Liver (tissue), 8 donors: ENCODE measurements at regions not wholly inside any gene's neighbourhood (a gene's known extent, or its start where the extent isn't known, plus 50 kb on each side); places are given as distances from the start of the nearest gene placed in this dataset.

Source experiments
- DNase-seq: peaks from one replicate; pipeline ENCODE4 v3.0.0-alpha.2; 2017; ENCODE audit warnings: low spot score
- H3K27ac ChIP-seq, 2 donors: one replicate each; pipeline ENCODE4 v1.7.0; 2013; ENCODE audit warnings: inconsistent platforms in 2 of 2, low read length in 2 of 2, control low read depth in 1 of 2, low read depth in 1 of 2, mild to moderate bottlenecking in 1 of 2
- H3K27me3 ChIP-seq, 4 donors: one replicate each; pipeline versions ENCODE4 v1.6.1 to v1.7.0; 2013; ENCODE audit warnings: low read length in 3 of 4, inconsistent platforms in 1 of 4, mild to moderate bottlenecking in 1 of 4, moderate library complexity in 1 of 4; ENCODE audit not compliant: control insufficient read depth in 4 of 4, insufficient read depth in 4 of 4
- H3K36me3 ChIP-seq, 4 donors: one replicate each; pipeline versions ENCODE4 v1.6.1 to v1.7.0; 2013; ENCODE audit warnings: low read length in 3 of 4, mild to moderate bottlenecking in 3 of 4, low read depth in 1 of 4, moderate library complexity in 1 of 4; ENCODE audit not compliant: control insufficient read depth in 4 of 4, insufficient read depth in 3 of 4
- H3K4me1 ChIP-seq, 4 donors: one replicate each; pipeline versions ENCODE4 v1.6.1 to v1.7.0; 2013; ENCODE audit warnings: low read length in 3 of 4, mild to moderate bottlenecking in 3 of 4, moderate library complexity in 1 of 4; ENCODE audit not compliant: control insufficient read depth in 4 of 4, insufficient read depth in 4 of 4
- H3K4me3 ChIP-seq, 3 donors: one replicate each; pipeline versions ENCODE4 v1.6.1 to v1.7.0; 2013; ENCODE audit warnings: low read length in 3 of 3, control low read depth in 1 of 3, low read depth in 1 of 3, mild to moderate bottlenecking in 1 of 3
- H3K9ac ChIP-seq, 2 donors: one replicate each; pipeline ENCODE4 v1.7.0; 2013; ENCODE audit warnings: low read length in 2 of 2, mild to moderate bottlenecking in 2 of 2, moderate library complexity in 2 of 2, control low read depth in 1 of 2, low read depth in 1 of 2
- H3K9me3 ChIP-seq, 4 donors: one replicate each; pipeline versions ENCODE4 v1.6.1 to v1.7.0; 2013; ENCODE audit warnings: low read length in 3 of 4; ENCODE audit not compliant: control insufficient read depth in 4 of 4
- ATF3 ChIP-seq: IDR thresholded peaks from 2 replicates; pipeline ENCODE4 v1.6.1; 2016; ENCODE audit warnings: antibody characterized with exemption
- CTCF ChIP-seq: fragments of 150-350 bp; IDR thresholded peaks from 2 replicates; pipeline ENCODE4 v1.5.1; 2017; ENCODE audit warnings: improper control_type of control experiment, low read depth, low read length; ENCODE audit not compliant: missing input control
- EGR1 ChIP-seq, 2 donors: IDR thresholded peaks; 2 replicates each; pipeline ENCODE4 v1.6.1; 2016 to 2018; ENCODE audit warnings: antibody characterized with exemption in 2 of 2, low read depth in 2 of 2
- FOXA1 ChIP-seq: IDR thresholded peaks from 2 replicates; pipeline ENCODE4 v1.6.1; 2016; ENCODE audit warnings: antibody characterized with exemption
- FOXA2 ChIP-seq: IDR thresholded peaks from 2 replicates; pipeline ENCODE4 v1.6.1; 2016; ENCODE audit warnings: antibody characterized with exemption
- GABPA ChIP-seq, 2 donors: IDR thresholded peaks in 1 of 2; conservative IDR thresholded peaks in 1 of 2; 2 replicates each; pipeline ENCODE4 v1.6.1; 2016; ENCODE audit warnings: antibody characterized with exemption in 2 of 2, mild to moderate bottlenecking in 1 of 2, moderate library complexity in 1 of 2
- HNF4A ChIP-seq, 2 donors: conservative IDR thresholded peaks; 2 replicates each; pipeline ENCODE4 v1.6.1; 2016; ENCODE audit warnings: antibody characterized with exemption in 2 of 2, mild to moderate bottlenecking in 2 of 2
- HNF4G ChIP-seq: IDR thresholded peaks from 2 replicates; pipeline ENCODE4 v1.6.1; 2016; ENCODE audit warnings: antibody characterized with exemption
- JUND ChIP-seq, 2 donors: IDR thresholded peaks; 2 replicates each; pipeline ENCODE4 v1.6.1; 2016; ENCODE audit warnings: antibody characterized with exemption in 2 of 2
- MAX ChIP-seq: IDR thresholded peaks from 2 replicates; pipeline ENCODE4 v1.6.1; 2016; ENCODE audit warnings: antibody characterized with exemption
- NR2F2 ChIP-seq: IDR thresholded peaks from 2 replicates; pipeline ENCODE4 v1.6.1; 2016; ENCODE audit warnings: antibody characterized with exemption
- RAD21 ChIP-seq, 2 donors: IDR thresholded peaks; 2 replicates each; pipeline ENCODE4 v1.6.1; 2016; ENCODE audit warnings: antibody characterized with exemption in 2 of 2, mild to moderate bottlenecking in 2 of 2
- REST ChIP-seq: IDR thresholded peaks from 2 replicates; pipeline ENCODE4 v1.6.1; 2016; ENCODE audit warnings: antibody characterized with exemption, mild to moderate bottlenecking
- RXRA ChIP-seq, 2 donors: IDR thresholded peaks; 2 replicates each; pipeline ENCODE4 v1.6.1; 2017 to 2018; ENCODE audit warnings: antibody characterized with exemption in 2 of 2, mild to moderate bottlenecking in 1 of 2
- SP1 ChIP-seq: IDR thresholded peaks from 2 replicates; pipeline ENCODE4 v1.6.1; 2018; ENCODE audit warnings: antibody characterized with exemption, mild to moderate bottlenecking
- TAF1 ChIP-seq: conservative IDR thresholded peaks from 2 replicates; pipeline ENCODE4 v1.6.1; 2016; ENCODE audit warnings: antibody characterized with exemption, mild to moderate bottlenecking
- YY1 ChIP-seq: IDR thresholded peaks from 2 replicates; pipeline ENCODE4 v1.6.1; 2016; ENCODE audit warnings: antibody characterized with exemption, mild to moderate bottlenecking
- ZBTB33 ChIP-seq: IDR thresholded peaks from 2 replicates; pipeline ENCODE4 v1.6.1; 2016; ENCODE audit warnings: antibody characterized with exemption
- WGBS: extraction: QIAGEN DNeasy Blood & Tissue Kit; methylation state at CpG from one replicate; pipeline ENCODE4 v1.1.7; 2013; 5-methylcytosine and 5-hydroxymethylcytosine counted together
- donor health status: healthy.
- donor health status: healthy.
- donor health status: healthy.
- donor health status: healthy.
- donor health status: healthy.

GRCh38 chr16:86245895-86246294 is 264.4 kb upstream of the FOXF1 start:
- TF ChIP-seq ATF3: no peak
- H3K4me3 ChIP-seq: no peak overlapping the region
- H3K4me1 ChIP-seq: no peaks in the 10 kb centered on the region
- H3K9ac ChIP-seq: no peak overlapping the region
- H3K36me3 ChIP-seq: no peaks in the 10 kb centered on the region
- no peak for DNase-seq
- H3K9me3 ChIP-seq: peaks cover 0 to 5% (median 0%) of the 10 kb centered on the region in 4 donors
- H3K27ac ChIP-seq: no peak overlapping the region
- 89% methylated on average over 6 of the region's 6 CpGs for WGBS
- peaks cover 0 to 5% (median 0%) of the 10 kb centered on the region in 4 donors for H3K27me3 ChIP-seq

- Histone ChIP-seq H3K27me3 (no peaks in the 10 kb centered on the region), H3K4me1 (no peaks in the 10 kb centered on the region), H3K27ac (no peak overlapping the region), H3K9ac (no peak overlapping the region), H3K36me3 (no peaks in the 10 kb centered on the region), H3K9me3 (peaks cover 0 to 5% (median 0%) of the 10 kb centered on the region in 4 donors), H3K4me3 (no peak overlapping the region)
- 73% methylated on average over 9 of the region's 9 CpGs for WGBS
- no peak for DNase-seq
- TF ChIP-seq MAX (no peak), HNF4G (no peak), FOXA1 (no peak), RAD21 (IDR thresholded peaks at IDR 0.05) (no peak), CTCF (no peak), EGR1 (IDR thresholded peaks at IDR 0.05; ENCODE audit: low read depth in 2 of 2) (no peak), YY1 (no peak), HNF4A (conservative IDR thresholded peaks at IDR 0.05) (no peak), REST (no peak), SP1 (no peak), ZBTB33 (no peak), FOXA2 (no peak), ATF3 (no peak), JUND (IDR thresholded peaks at IDR 0.05) (no peak), TAF1 (no peak), NR2F2 (no peak), RXRA (IDR thresholded peaks at IDR 0.05) (no peak), GABPA (IDR thresholded peaks at IDR 0.05 in 1 of 2, conservative IDR thresholded peaks at IDR 0.05 in 1 of 2) (no peak)
These were observed 261.9 kb upstream of the FOXF1 start for GRCh38 chr16:86248310-86248905.
